NOMO-1 treated with dmso at 0.1 percent for 144 hours (cell line): ENCODE measurements at regions not wholly inside any gene's neighbourhood (a gene's known extent, or its start where the extent isn't known, plus 50 kb on each side); places are given as distances from the start of the nearest gene placed in this dataset.

Experiments used
- DNase-seq: peaks from one replicate; lab custom pipeline; 2025; ENCODE audit not compliant: unreplicated experiment; lab: John Stamatoyannopoulos, UW

DNA sequence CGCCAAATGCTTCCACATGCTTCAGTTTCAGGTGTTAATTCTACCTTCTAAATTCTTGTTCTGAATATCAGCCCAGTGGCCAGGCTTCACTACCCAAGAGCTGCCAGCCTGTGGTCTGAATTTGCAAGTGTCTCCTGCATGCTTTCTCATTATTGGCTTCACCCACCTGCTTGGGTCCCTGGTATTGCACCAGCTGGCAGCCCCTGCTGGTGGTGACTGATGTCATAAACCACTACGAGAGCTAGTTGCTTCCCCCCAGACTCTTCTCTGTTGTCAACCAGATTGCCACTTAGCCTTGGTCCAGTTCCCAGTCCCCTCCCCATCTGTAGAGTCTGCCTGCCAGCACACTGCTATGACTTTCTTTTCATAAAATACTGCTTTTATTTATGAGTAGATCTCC, 197.7 kb upstream of the DUSP10 start:
- no peak for DNase-seq

GRCh38 chr1:221937155-221937953, 195.5 kb upstream of the DUSP10 start:
- no peak for DNase-seq

GRCh38 chr1:221933814-221934213, 191.9 kb upstream of the DUSP10 start:
- no peak for DNase-seq

- DNase-seq, result no peak
These were observed 184.6 kb upstream of the DUSP10 start for GRCh38 chr1:221926441-221926840.

DNA sequence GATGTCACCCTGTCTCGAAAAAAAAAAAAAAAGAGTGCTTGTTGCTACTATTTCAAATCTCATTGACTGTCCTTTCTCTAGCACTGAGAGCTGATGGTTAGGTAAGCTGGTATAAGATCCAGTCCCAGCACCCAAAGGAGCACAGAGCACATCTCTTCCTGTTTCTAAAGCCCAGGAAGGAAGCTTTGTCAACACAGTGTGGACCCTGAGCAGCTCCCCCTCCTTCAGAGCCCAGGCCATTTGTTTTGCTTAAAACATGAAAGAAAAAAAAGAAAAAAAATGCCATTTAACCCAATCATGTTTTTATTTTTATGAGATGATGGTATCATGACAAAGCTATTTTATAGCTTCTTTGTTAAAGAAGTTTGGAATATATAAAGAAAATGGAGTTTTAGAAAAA, 184.1 kb upstream of the DUSP10 start:
- no peak for DNase-seq

- DNase-seq, result no peak
These were observed 182.2 kb upstream of the DUSP10 start for GRCh38 chr1:221923929-221924598.

DNA sequence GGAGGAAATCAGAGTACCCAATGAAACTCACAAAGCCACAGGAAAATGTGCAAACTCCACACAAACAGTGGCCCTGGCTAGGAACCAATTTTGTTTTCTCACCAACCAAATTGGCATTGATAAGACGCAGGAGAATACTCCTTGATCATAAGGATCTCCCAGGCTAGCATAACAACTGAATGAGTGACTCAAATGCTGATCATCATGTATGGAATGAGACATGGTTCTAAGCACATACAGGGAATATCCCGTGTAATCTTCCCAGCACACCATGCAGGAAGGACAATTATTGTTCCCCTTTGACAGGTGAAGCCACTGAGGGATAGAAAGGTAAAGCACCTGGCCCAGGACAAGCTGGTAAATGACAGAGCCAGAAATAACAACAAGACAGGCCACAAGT, 180.0 kb upstream of the DUSP10 start:
- DNase-seq, result no peak

DNA sequence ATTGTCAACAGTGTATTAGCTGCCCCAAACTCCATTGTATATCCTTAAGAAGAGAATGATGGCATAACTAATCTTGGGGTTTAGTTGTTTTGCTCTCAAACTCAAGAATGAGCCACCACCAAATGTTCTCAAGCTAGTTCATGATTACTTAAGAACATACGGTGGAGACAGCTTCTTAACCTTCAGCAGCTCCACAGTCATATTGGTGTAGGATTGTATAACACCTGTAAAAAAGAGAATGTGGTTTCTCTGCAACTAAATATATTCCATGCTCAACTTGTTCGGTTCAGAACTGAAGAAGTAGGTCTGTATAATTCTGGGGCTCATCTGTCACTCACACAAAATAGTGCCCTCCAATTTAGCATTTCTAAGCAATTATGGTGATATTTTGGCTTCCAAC, 177.9 kb upstream of the DUSP10 start:
- no peak for DNase-seq

DNA sequence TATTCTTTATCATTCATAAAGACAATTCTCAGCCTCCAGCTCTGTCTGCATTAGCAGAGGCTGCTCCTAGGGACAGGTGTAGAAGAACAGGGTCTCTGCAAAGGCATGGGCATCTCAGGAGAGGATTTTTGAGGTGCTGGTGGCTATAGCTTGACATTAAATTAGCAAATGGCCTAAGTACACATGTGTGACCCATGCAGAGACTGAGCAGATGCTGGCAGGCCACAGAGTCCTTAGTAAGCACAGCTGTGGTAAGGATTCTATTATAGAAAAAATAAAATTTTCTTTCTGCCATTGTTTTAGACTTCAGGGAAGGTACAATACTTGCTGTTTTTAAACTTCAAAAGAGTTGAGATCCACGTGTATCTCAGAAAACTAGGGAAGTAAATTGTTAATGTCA, 177.5 kb upstream of the DUSP10 start:
- DNase-seq, result no peak

DNA sequence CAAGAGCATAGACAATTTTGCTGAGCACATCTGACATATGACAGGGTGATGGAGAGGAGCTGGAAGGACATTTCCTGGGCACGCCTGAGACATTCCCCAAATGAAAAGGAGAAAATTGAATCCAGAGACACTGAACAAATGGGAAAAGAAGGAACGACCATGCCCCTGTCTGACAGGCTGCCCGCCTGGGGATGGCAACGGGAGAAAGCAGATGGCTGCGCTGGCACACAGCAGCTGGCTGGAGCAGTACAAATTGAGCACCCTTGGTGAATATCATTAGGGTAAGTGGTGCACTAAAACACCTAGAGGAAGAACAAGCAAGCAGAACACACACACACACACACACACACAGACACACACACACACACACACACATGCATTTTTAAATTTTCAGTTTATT, 174.3 kb upstream of the DUSP10 start:
- no peak for DNase-seq

DNA sequence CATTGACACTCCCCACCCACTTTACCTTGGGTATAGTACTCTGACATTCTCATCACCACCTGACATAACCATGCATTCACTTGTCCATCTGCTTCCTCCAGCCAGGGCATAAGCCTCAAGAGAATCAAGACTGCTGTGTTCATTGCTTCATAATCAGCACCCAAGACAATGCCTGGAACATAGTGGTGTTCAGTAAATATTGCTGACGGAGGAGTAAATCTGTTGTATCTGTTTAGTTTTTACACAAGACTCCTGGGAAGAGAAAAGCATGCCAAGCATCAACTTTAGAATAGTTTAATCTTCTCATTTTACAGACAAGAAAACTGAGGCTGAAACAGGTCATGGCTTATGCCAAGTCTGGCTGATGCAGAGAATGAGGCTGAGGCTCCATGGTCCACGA, 173.9 kb upstream of the DUSP10 start:
- DNase-seq, result no peak

GRCh38 chr1:221913351-221913892, 171.5 kb upstream of the DUSP10 start:
- no peak for DNase-seq

GRCh38 chr1:221912230-221912629, 170.3 kb upstream of the DUSP10 start:
- DNase-seq, result no peak

- DNase-seq, result no peak
These were observed 169.8 kb upstream of the DUSP10 start for GRCh38 chr1:221911714-221912113.

DNA sequence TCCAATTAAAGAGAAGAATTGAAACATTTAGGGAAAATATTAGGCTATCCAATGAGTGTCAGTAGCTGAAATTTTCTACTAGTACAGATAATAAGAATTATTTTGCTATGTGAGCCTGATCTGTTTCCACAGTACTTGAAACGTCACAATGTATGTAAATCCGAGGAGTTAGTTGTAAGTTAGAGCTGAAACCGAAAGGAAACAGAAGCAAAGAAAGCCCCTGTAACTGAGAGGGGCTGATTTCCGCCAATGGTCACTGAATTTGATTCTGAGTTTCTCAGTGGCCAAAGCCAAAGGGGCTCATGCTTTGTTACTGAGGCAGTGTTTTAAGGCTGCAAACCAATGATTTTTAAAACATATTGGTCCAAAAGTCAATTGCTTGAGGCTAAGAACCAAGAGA, 168.3 kb upstream of the DUSP10 start:
- DNase-seq, result no peak

DNA sequence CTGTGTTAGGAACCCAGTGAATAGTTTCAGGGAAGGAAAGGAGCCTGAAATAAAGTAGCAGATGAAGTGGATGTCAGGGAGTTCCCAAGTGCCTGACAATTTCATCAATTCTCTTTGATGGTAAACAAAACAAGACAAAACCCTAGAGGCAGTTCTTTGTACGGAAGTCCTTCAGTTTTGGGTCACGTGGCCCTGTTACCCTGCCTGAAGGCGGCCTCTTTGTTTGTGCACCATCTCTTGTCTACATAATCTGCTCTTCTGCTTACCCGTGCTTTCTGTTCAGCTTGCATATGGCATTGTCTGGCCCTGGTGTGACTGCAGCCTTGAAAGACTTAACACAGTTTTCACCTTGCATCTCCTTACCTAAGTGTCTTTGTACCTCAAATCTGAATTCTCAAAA, 166.7 kb upstream of the DUSP10 start:
- no peak for DNase-seq

DNA sequence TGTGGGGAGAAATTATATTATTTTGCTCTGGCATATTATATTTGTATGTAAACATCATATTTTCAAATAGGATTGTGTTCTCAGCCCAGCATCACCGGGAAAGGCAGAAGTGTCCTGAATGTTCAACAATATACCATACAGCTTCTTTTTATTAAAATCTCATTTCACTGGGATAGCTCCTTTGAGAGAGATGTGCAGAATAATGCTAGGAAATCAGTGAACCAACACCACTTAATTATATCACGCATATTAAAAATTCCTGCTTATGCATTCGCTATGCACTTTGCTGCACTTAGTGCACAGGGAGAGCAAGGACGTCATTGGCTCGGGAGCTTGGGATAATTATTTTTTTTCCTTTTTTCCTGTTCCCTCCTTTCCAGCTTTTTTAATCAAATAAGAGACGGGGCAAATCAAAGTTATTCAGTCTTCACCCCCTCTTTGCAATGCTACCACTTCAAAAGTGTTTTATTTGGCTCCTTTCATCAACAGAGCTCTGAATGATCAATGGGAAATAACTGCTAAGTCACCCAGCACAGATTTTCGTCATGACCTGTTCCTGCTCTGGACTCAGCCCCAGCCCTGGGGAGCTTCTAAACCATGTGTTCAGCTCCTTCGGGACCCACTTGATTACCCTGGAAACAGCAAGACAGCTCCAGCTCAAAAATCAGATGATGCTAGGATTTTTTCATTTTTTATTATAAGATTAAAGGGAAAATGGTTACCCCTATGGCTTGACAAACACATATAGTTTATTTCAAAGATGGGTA, 165.5 kb upstream of the DUSP10 start:
- DNase-seq, result no peak

- DNase-seq, result no peak
These were observed 163.9 kb upstream of the DUSP10 start for GRCh38 chr1:221905802-221906201.

GRCh38 chr1:221904319-221904718, 162.4 kb upstream of the DUSP10 start:
- no peak for DNase-seq

DNA sequence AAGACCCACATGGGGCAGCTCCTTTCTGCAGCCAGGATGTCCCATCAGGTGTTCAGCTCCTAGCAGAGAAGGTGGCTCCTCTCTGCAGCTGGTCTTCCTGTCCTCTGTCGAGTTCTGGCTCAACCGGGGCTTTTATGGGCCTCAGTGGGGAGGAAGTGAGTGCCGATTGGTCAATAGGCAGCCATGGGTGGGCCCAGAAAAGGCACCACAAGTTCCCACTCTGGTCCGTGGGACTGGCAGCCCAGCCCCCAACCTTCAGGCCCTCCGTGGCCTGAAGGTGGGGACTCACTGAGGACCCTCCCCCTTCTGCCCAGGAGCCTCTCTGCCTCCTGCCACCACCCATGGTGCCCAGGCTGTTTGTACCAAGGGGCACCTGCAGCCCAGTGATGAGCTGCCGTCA, 161.7 kb upstream of the DUSP10 start:
- no peak for DNase-seq

DNA sequence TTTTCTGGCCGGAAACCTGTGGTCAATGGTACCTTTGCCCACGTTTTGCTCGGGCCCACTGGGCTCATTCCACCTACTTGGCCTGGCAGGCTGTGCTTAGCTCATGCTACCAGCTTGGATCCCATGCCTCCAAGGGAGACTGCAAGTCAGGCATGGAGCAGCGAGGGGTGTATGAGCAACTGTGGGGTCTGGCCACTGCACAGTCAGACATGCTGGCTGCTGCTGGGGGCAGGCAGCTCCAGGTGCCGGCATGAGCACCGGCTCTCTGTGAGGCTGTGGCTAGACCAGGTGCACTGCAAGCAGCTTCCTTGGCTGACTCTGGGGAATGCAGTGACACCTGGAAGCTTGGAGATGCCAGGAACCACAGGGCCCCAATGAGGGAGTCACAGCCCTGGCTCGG, 161.1 kb upstream of the DUSP10 start:
- DNase-seq, result no peak

GRCh38 chr1:221900678-221901077, 158.8 kb upstream of the DUSP10 start:
- no peak for DNase-seq
